ENCODE measurements at regions not wholly inside any gene's neighbourhood (a gene's known extent, or its start where the extent isn't known, plus 50 kb on each side); places are given as distances from the start of the nearest gene placed in this dataset.
A peak's percentile ranks its signal among the peaks of the same experiment; 100 is the strongest.

GRCh38 chr5:158466191-158466590, 607.2 kb upstream of the CLINT1 start:
- no peak overlapping the region for H3K4me3 ChIP-seq
- ATAC-seq (peak; percentile 34 to 35), DNase-seq (no peak)
- no peaks in the 10 kb centered on the region for H3K9me3 ChIP-seq
- intact Hi-C loops (cut with DNase I): no loop called here
- H3K27ac ChIP-seq: no peak overlapping the region
- TF ChIP-seq CTCF (IDR thresholded peaks at IDR 0.05): no peak
- H3K4me1 ChIP-seq: peaks cover 22% of the 10 kb centered on the region
- no peaks in the 10 kb centered on the region for H3K36me3 ChIP-seq
- no peaks in the 10 kb centered on the region for H3K27me3 ChIP-seq (ENCODE audit: low read depth)

- Histone ChIP-seq H3K4me3 (no peak overlapping the region), H3K27ac (no peak overlapping the region), H3K27me3 (ENCODE audit: low read depth) (no peaks in the 10 kb centered on the region), H3K9me3 (no peaks in the 10 kb centered on the region), H3K36me3 (no peaks in the 10 kb centered on the region), H3K4me1 (peaks cover 22% of the 10 kb centered on the region)
- ATAC-seq: no peak
- no peak for DNase-seq
- TF ChIP-seq CTCF (IDR thresholded peaks at IDR 0.05): no peak
- intact Hi-C loops (cut with DNase I): no loop called here
These were observed 606.4 kb upstream of the CLINT1 start for GRCh38 chr5:158465086-158465972.

- H3K27me3 ChIP-seq (ENCODE audit: low read depth): no peaks in the 10 kb centered on the region
- DNase-seq (no peak), ATAC-seq (no peak)
- no peaks in the 10 kb centered on the region for H3K36me3 ChIP-seq
- H3K4me3 ChIP-seq: no peak overlapping the region
- H3K27ac ChIP-seq: no peak overlapping the region
- no peak for TF ChIP-seq CTCF (IDR thresholded peaks at IDR 0.05)
- H3K9me3 ChIP-seq: no peaks in the 10 kb centered on the region
- intact Hi-C loops (cut with DNase I): no loop called here
- peaks cover 22% of the 10 kb centered on the region for H3K4me1 ChIP-seq
These were observed 605.4 kb upstream of the CLINT1 start for GRCh38 chr5:158464383-158464782.

GRCh38 chr5:158463938-158464337, 605.0 kb upstream of the CLINT1 start:
- Histone ChIP-seq H3K27ac (no peak overlapping the region), H3K27me3 (ENCODE audit: low read depth) (no peaks in the 10 kb centered on the region)
- ATAC-seq: no peak

GRCh38 chr5:158463188-158463587, 604.2 kb upstream of the CLINT1 start:
- no peak for TF ChIP-seq CTCF (IDR thresholded peaks at IDR 0.05)
- Histone ChIP-seq H3K4me1 (peaks cover 22% of the 10 kb centered on the region), H3K27ac (no peak overlapping the region), H3K9me3 (no peaks in the 10 kb centered on the region), H3K27me3 (ENCODE audit: low read depth) (no peaks in the 10 kb centered on the region), H3K36me3 (no peaks in the 10 kb centered on the region), H3K4me3 (no peak overlapping the region)
- ATAC-seq (no peak), DNase-seq (no peak)
- intact Hi-C loops (cut with DNase I): no loop called here

More at GRCh38 chr5:158463938-158464337, 605.0 kb upstream of the CLINT1 start:
- no peaks in the 10 kb centered on the region for H3K36me3 ChIP-seq
- no peak for DNase-seq
- no peak for TF ChIP-seq CTCF (IDR thresholded peaks at IDR 0.05)
- no peak overlapping the region for H3K4me3 ChIP-seq
- no peaks in the 10 kb centered on the region for H3K9me3 ChIP-seq
- H3K4me1 ChIP-seq: peaks cover 22% of the 10 kb centered on the region
- intact Hi-C loops (cut with DNase I): no loop called here
